NB4 (cell line): ENCODE measurements at regions not wholly inside any gene's neighbourhood (a gene's known extent, or its start where the extent isn't known, plus 50 kb on each side); places are given as distances from the start of the nearest gene placed in this dataset.
"Not testable (repeated sequence)": the region's sequence is repeated elsewhere in the genome, so short reads cannot be mapped to it uniquely, and the experiment has no call there.

Source experiments
- DNase-seq: peaks from one replicate; pipeline ENCODE4 v3.0.0; 2010; ENCODE audit warnings: low read depth
- H3K4me3 ChIP-seq: one replicate; pipeline ENCODE4 v1.5.1; 2011; ENCODE audit warnings: mild to moderate bottlenecking, low read depth, low read length, moderate library complexity
- CTCF ChIP-seq: IDR thresholded peaks from one replicate; pipeline ENCODE4 v1.5.1; 2012; ENCODE audit warnings: low read depth, low read length
- MAX ChIP-seq: IDR thresholded peaks from 2 replicates; pipeline ENCODE4 v1.6.1; 2011; ENCODE audit warnings: low read depth, low read length
- MYC ChIP-seq: IDR thresholded peaks from 2 replicates; pipeline ENCODE4 v1.6.1; 2011; ENCODE audit warnings: low read depth, low read length
- POLR2A ChIP-seq: IDR thresholded peaks from 2 replicates; pipeline ENCODE4 v1.6.1; 2011; ENCODE audit warnings: mild to moderate bottlenecking; ENCODE audit not compliant: insufficient read length; ENCODE audit errors: extremely low read depth

GRCh38 chr17:68760141-68760475 is 158.9 kb upstream of the FAM20A start:
- no peak for DNase-seq
- TF ChIP-seq CTCF (no peak), POLR2A (no peak), MAX (no peak), MYC (no peak)
- H3K4me3 ChIP-seq = no peak overlapping the region

DNA sequence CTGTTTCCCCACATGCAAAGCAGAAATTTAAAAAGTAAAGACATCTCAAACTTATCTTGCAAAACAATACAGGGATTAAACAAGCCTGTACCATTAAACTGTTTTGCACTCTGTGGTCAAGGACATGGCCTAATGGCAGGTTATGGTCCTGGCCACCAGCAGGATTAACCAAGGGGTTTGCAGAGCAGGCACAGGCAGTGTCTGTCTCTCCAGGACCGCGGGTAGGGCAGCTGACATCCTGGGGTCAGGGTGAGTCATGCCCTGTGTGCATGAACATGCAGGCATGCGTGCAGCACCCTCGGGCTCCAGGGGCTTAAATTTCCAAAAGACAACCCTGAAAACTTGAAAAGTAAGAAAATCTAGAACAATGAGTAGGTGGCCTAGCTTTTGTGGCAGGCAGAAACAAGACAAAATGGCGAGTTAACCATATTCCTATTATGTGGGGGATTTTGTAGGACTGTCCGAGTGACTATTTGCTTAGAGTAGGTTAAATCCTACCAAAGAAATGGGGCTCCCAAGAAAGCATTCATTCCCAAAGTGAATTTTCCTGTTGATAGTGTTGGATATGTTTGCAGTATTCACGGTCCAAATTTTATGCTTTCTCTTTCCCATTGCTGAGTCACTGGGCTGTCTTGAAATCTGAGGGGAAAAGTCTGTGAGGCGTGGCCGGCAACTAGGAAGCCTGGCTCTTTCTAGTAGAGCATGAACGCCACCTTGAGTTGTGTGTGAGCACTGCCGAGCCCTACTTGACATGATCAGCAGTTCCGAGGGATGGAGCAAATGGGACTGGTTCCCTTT is 158.4 kb upstream of the FAM20A start:
- TF ChIP-seq CTCF (peak; percentile 85), POLR2A (no peak), MAX (peak; percentile 69), MYC (peak; percentile 52)
- DNase-seq = peak; percentile 89
- H3K4me3 ChIP-seq = peak overlapping the region; percentile 83

- no peak overlapping the region for H3K4me3 ChIP-seq
- no peak for DNase-seq
Measured at GRCh38 chr17:68759002-68759342, 157.8 kb upstream of the FAM20A start.

GRCh38 chr17:68757866-68758757 is 156.9 kb upstream of the FAM20A start:
- DNase-seq, H3K4me3 ChIP-seq: not testable (repeated sequence)

More at GRCh38 chr17:68759002-68759342, 157.8 kb upstream of the FAM20A start:
- TF ChIP-seq MYC (no peak), MAX (no peak)

DNA sequence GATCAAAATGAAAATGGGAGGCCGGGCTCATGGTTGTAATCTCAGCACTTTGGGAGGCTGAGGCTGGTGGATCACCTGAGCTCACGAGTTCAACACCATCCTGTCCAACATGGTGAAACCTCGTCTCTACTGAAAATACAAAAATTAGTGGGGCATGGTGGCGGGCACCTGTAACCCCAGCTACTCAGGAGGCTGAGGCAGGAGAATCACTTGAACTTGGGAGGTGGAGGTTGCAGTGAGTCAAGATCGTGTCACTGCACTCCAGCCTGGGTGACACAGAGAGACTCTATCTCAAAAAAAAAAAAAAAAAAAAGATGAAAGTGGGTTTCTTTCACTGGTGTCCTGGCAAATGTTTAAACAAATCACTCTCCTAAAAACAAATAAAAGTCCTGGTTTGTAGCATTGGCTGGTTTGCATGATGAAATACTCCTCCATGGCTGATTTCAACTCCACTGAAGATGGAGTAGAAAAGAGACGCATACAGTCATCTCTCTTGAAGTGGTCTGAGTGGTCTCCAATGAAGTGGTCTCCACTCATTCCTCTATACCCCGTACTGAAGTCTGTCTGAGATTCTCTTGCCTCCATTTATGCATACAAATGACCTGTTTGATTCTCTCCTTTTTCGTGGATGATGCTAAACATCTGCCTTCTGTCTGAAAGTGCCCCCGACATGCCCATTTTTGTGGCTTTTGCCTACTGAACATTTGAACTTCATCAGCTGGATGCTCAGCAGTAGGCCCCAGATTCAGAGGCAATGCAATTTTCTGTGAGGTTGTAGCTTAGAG is 153.0 kb upstream of the FAM20A start:
- no peak overlapping the region for H3K4me3 ChIP-seq
- no peak for DNase-seq
- no peak for TF ChIP-seq MYC

DNA sequence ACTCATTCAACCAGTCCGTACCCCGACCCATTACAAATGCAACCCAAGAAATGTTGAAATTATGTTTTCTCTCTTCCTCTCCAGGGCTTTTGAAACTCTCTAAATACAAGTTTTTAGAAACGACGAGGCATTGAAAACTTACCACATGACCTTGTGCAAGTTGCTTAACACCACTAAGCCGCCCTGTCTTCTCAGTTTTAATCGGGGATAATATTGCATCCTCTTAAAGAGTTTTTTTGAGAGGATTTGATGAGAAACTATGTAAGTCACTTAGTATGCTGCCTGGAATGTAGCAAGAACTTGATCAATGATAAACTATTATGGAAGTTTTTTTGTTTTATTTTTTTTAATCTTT is 149.0 kb upstream of the FAM20A start:
- DNase-seq = no peak
- peak overlapping the region; percentile 27 for H3K4me3 ChIP-seq

More for the DNA sequence above, 149.0 kb upstream of the FAM20A start:
- TF ChIP-seq POLR2A (no peak), MAX (no peak), CTCF (no peak), MYC (no peak)
